ENCODE measurements at regions not wholly inside any gene's neighbourhood (a gene's known extent, or its start where the extent isn't known, plus 50 kb on each side); places are given as distances from the start of the nearest gene placed in this dataset.

GRCh38 chr15:89412905-89413411 lies 78.3 kb upstream of the POLG start:
- no peaks in the 10 kb centered on the region; the same call in 1 of the 2 replicates for H3K36me3 ChIP-seq (ENCODE audit: low read depth, low read length)
- no peaks in the 10 kb centered on the region for H4K20me1 ChIP-seq (ENCODE audit: low read length)
- TF ChIP-seq, protein P1, sequence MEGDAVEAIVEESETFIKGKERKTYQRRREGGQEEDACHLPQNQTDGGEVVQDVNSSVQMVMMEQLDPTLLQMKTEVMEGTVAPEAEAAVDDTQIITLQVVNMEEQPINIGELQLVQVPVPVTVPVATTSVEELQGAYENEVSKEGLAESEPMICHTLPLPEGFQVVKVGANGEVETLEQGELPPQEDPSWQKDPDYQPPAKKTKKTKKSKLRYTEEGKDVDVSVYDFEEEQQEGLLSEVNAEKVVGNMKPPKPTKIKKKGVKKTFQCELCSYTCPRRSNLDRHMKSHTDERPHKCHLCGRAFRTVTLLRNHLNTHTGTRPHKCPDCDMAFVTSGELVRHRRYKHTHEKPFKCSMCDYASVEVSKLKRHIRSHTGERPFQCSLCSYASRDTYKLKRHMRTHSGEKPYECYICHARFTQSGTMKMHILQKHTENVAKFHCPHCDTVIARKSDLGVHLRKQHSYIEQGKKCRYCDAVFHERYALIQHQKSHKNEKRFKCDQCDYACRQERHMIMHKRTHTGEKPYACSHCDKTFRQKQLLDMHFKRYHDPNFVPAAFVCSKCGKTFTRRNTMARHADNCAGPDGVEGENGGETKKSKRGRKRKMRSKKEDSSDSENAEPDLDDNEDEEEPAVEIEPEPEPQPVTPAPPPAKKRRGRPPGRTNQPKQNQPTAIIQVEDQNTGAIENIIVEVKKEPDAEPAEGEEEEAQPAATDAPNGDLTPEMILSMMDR (conservative IDR thresholded peaks at IDR 0.05; ENCODE audit: low read depth, low read length): no peak
- TF ChIP-seq EZH2 (IDR thresholded peaks at IDR 0.05; ENCODE audit: low read length, unreplicated experiment) (no peak), EZH2phosphoT487 (IDR thresholded peaks at IDR 0.05; ENCODE audit: borderline replicate concordance, low read length) (no peak)
- H3K4me3 ChIP-seq (ENCODE audit: low read length): no peak overlapping the region
- no peak overlapping the region for H3K9ac ChIP-seq (ENCODE audit: low read length)
- ATAC-seq: no peak
- H2AFZ ChIP-seq (ENCODE audit: low read length): no peak overlapping the region
- H3K27me3 ChIP-seq (ENCODE audit: low read length): peaks cover 19% of the 10 kb centered on the region
- intact Hi-C loops (cut with micrococcal nuclease): no loop called here
- no TSS peak for BruUV-seq (replicated peaks)
- no peak overlapping the region for H3K27ac ChIP-seq (ENCODE audit: low read length)
- DNase-seq: no peak
- no peaks in the 10 kb centered on the region for H3K9me3 ChIP-seq (ENCODE audit: low read length)
- POLR2A ChIA-PET (ENCODE audit: unreplicated experiment): no interaction called here
- H3K79me2 ChIP-seq (ENCODE audit: low read length): no peaks in the 10 kb centered on the region
- H3F3A ChIP-seq (ENCODE audit: low read length, unreplicated experiment): no peaks in the 10 kb centered on the region
- no peak overlapping the region for H3K4me2 ChIP-seq (ENCODE audit: low read length)
- no peaks in the 10 kb centered on the region for H3K9me2 ChIP-seq (replicated peaks; ENCODE audit: low read length)
- CTCF ChIA-PET: no interaction called here
- no peaks in the 10 kb centered on the region; the same call in 1 of the 2 replicates for H3K4me1 ChIP-seq (ENCODE audit: insufficient read depth, low read length)

GRCh38 chr15:89410039-89410435 lies 75.4 kb upstream of the POLG start:
- intact Hi-C loops (cut with micrococcal nuclease): no loop called here
- H4K20me1 ChIP-seq (ENCODE audit: low read length): no peaks in the 10 kb centered on the region
- no peaks in the 10 kb centered on the region for H3F3A ChIP-seq (ENCODE audit: low read length, unreplicated experiment)
- H3K9me3 ChIP-seq (ENCODE audit: low read length): no peaks in the 10 kb centered on the region
- no peaks in the 10 kb centered on the region for H3K36me3 ChIP-seq (ENCODE audit: low read depth, low read length)
- H3K4me1 ChIP-seq (ENCODE audit: insufficient read depth, low read length): no peaks in the 10 kb centered on the region
- no peak for TF ChIP-seq EZH2 (IDR thresholded peaks at IDR 0.05; ENCODE audit: low read length, unreplicated experiment)
- TF ChIP-seq, protein P1 (conservative IDR thresholded peaks at IDR 0.05; ENCODE audit: low read depth, low read length): no peak
- TF ChIP-seq EZH2phosphoT487 (IDR thresholded peaks at IDR 0.05; ENCODE audit: borderline replicate concordance, low read length): no peak
- no peak overlapping the region for H3K4me3 ChIP-seq (ENCODE audit: low read length)
- no peak overlapping the region for H2AFZ ChIP-seq (ENCODE audit: low read length)
- no peaks in the 10 kb centered on the region for H3K9me2 ChIP-seq (replicated peaks; ENCODE audit: low read length)
- no peak overlapping the region for H3K4me2 ChIP-seq (ENCODE audit: low read length)
- no peak overlapping the region for H3K27ac ChIP-seq (ENCODE audit: low read length)
- H3K79me2 ChIP-seq (ENCODE audit: low read length): no peaks in the 10 kb centered on the region
- CTCF ChIA-PET: no interaction called here
- DNase-seq: no peak
- POLR2A ChIA-PET (ENCODE audit: unreplicated experiment): no interaction called here
- H3K27me3 ChIP-seq (ENCODE audit: low read length): peaks cover 30% of the 10 kb centered on the region
- BruUV-seq (replicated peaks): no TSS peak
- no peak overlapping the region for H3K9ac ChIP-seq (ENCODE audit: low read length)
- ATAC-seq: no peak

GRCh38 chr15:89409184-89410038 lies 74.8 kb upstream of the POLG start:
- Histone ChIP-seq H3K9me2 (replicated peaks; ENCODE audit: low read length) (no peaks in the 10 kb centered on the region), H3K4me2 (ENCODE audit: low read length) (no peak overlapping the region), H3K27me3 (ENCODE audit: low read length) (peaks cover 30% of the 10 kb centered on the region), H3K4me3 (ENCODE audit: low read length) (no peak overlapping the region), H3K9me3 (ENCODE audit: low read length) (no peaks in the 10 kb centered on the region), H3K27ac (ENCODE audit: low read length) (no peak overlapping the region), H3F3A (ENCODE audit: low read length, unreplicated experiment) (no peaks in the 10 kb centered on the region), H3K4me1 (ENCODE audit: insufficient read depth, low read length) (no peaks in the 10 kb centered on the region), H2AFZ (ENCODE audit: low read length) (no peak overlapping the region), H4K20me1 (ENCODE audit: low read length) (no peaks in the 10 kb centered on the region), H3K79me2 (ENCODE audit: low read length) (no peaks in the 10 kb centered on the region), H3K36me3 (ENCODE audit: low read depth, low read length) (no peaks in the 10 kb centered on the region), H3K9ac (ENCODE audit: low read length) (no peak overlapping the region)
- no peak for TF ChIP-seq EZH2phosphoT487 (IDR thresholded peaks at IDR 0.05; ENCODE audit: borderline replicate concordance, low read length)
- TF ChIP-seq, protein P1 (conservative IDR thresholded peaks at IDR 0.05; ENCODE audit: low read depth, low read length): no peak
- no peak for TF ChIP-seq EZH2 (IDR thresholded peaks at IDR 0.05; ENCODE audit: low read length, unreplicated experiment)
- CTCF ChIA-PET: no interaction called here
- BruUV-seq (replicated peaks): no TSS peak
- POLR2A ChIA-PET (ENCODE audit: unreplicated experiment): no interaction called here
- ATAC-seq: no peak
- intact Hi-C loops (cut with micrococcal nuclease): no loop called here
- DNase-seq: no peak

Data from PC-3 (cell line).